D721Med (cell line): ENCODE measurements at regions not wholly inside any gene's neighbourhood (a gene's known extent, or its start where the extent isn't known, plus 50 kb on each side); places are given as distances from the start of the nearest gene placed in this dataset.

ENCODE experiments used
- DNase-seq: peaks from one replicate; pipeline ENCODE4 v3.0.0; 2011; ENCODE audit warnings: low spot score; ENCODE audit not compliant: insufficient read length
- FAIRE-seq: peaks from 2 replicates; lab custom pipeline; 2011; peaks lifted over from hg19 to GRCh38; lab: Jason Lieb, UNC
- CTCF ChIP-seq: IDR thresholded peaks from 2 replicates; pipeline ENCODE4 v1.5.1; 2012; ENCODE audit warnings: mild to moderate bottlenecking, control low read depth; ENCODE audit not compliant: insufficient read depth; ENCODE audit errors: missing control alignments

- no peak for FAIRE-seq
- no peak for TF ChIP-seq CTCF
- DNase-seq = no peak
Observed at GRCh38 chr1:102084771-102085535, 88.2 kb upstream of the OLFM3 start.

- TF ChIP-seq CTCF = no peak
- FAIRE-seq (no peak), DNase-seq (no peak)
Observed at GRCh38 chr1:102083192-102083591, 86.5 kb upstream of the OLFM3 start.

- no peak for DNase-seq
- no peak for FAIRE-seq
- TF ChIP-seq CTCF = no peak
Observed at GRCh38 chr1:102074874-102075273, 78.1 kb upstream of the OLFM3 start.

GRCh38 chr1:102071451-102071850 lies 74.7 kb upstream of the OLFM3 start:
- FAIRE-seq (no peak), DNase-seq (no peak)
- TF ChIP-seq CTCF = no peak

- DNase-seq (no peak), FAIRE-seq (no peak)
- no peak for TF ChIP-seq CTCF
Observed at GRCh38 chr1:102050556-102050955, 53.8 kb upstream of the OLFM3 start.

GRCh38 chr1:102047724-102048123 lies 51.0 kb upstream of the OLFM3 start:
- DNase-seq = no peak
- no peak for FAIRE-seq
- no peak for TF ChIP-seq CTCF
